Kidney (tissue), 13 donors: ENCODE measurements at regions not wholly inside any gene's neighbourhood (a gene's known extent, or its start where the extent isn't known, plus 50 kb on each side); places are given as distances from the start of the nearest gene placed in this dataset.

Source experiments
- DNase-seq, 5 donors: peaks; one replicate each; pipeline ENCODE4 v3.0.0-alpha.2; 2013 to 2020
- FAIRE-seq: peaks from 2 replicates; lab custom pipeline; 2012; peaks lifted over from hg19 to GRCh38; lab: Jason Lieb, UNC
- H3K27ac ChIP-seq, 2 donors: one replicate each; pipeline ENCODE4 v1.7.0; 2013; ENCODE audit warnings: low read depth in 2 of 2, low read length in 2 of 2, inconsistent platforms in 1 of 2
- H3K27me3 ChIP-seq: one replicate; pipeline ENCODE4 v1.7.1; 2013; ENCODE audit warnings: low read length, inconsistent platforms; ENCODE audit not compliant: control insufficient read depth, insufficient read depth
- H3K36me3 ChIP-seq, 3 donors: one replicate each; pipeline versions ENCODE4 v1.7.0 to v1.7.1; 2013; ENCODE audit warnings: low read length in 3 of 3, control low read depth in 1 of 3, inconsistent platforms in 1 of 3; ENCODE audit not compliant: insufficient read depth in 3 of 3, control insufficient read depth in 2 of 3
- H3K4me1 ChIP-seq, 3 donors: one replicate each; pipeline versions ENCODE4 v1.7.0 to v1.7.1; 2013; ENCODE audit warnings: low read length in 3 of 3, inconsistent platforms in 1 of 3, low read depth in 1 of 3; ENCODE audit not compliant: control insufficient read depth in 2 of 3, insufficient read depth in 2 of 3
- H3K4me3 ChIP-seq, 3 donors: one replicate each; pipeline versions ENCODE4 v1.7.0 to v1.8.1; 2013; ENCODE audit warnings: low read length in 3 of 3, control low read depth in 1 of 3, inconsistent platforms in 1 of 3
- H3K9ac ChIP-seq, 3 donors: one replicate each; pipeline versions ENCODE4 v1.7.0 to v1.7.1; 2013; ENCODE audit warnings: low read length in 3 of 3, control low read depth in 1 of 3, inconsistent platforms in 1 of 3
- H3K9me3 ChIP-seq, 3 donors: one replicate each; pipeline versions ENCODE4 v1.7.0 to v1.7.1; 2013; ENCODE audit warnings: low read length in 3 of 3, control low read depth in 1 of 3, inconsistent platforms in 1 of 3; ENCODE audit not compliant: control insufficient read depth in 2 of 3, insufficient read depth in 1 of 3
- intact Hi-C: fragments of 100-400 bp; cut with DNase I; formaldehyde crosslinking; loops from one replicate; pipeline ENCODE4 v1.11.1; 2022
- TF ChIP-seq, protein P1 (sequence below): IDR thresholded peaks from 3 replicates; pipeline ENCODE4 v1.5.1; 2012; ENCODE audit warnings: mild to moderate bottlenecking, moderate library complexity, borderline replicate concordance; ENCODE audit not compliant: insufficient read depth; ENCODE audit errors: extremely low read depth
- donor health status: control.
- donor health status: control.
- donor health status: control.
- donor health status: control.
- donor health status: control.
- donor health status: DM: yes; HTN: yes; CAD: no.
- donor health status: Normal renal cell carcinoma (clear cell type).

GRCh38 chr18:67268530-67268929 lies 248.0 kb downstream of the DSEL start:
- no peak overlapping the region for H3K4me3 ChIP-seq
- DNase-seq (no peak), FAIRE-seq (no peak)
- H3K27me3 ChIP-seq, result no peaks in the 10 kb centered on the region
- intact Hi-C loops, result no loop called here
- no peaks in the 10 kb centered on the region for H3K9me3 ChIP-seq
- no peaks in the 10 kb centered on the region for H3K36me3 ChIP-seq
- TF ChIP-seq, protein P1, sequence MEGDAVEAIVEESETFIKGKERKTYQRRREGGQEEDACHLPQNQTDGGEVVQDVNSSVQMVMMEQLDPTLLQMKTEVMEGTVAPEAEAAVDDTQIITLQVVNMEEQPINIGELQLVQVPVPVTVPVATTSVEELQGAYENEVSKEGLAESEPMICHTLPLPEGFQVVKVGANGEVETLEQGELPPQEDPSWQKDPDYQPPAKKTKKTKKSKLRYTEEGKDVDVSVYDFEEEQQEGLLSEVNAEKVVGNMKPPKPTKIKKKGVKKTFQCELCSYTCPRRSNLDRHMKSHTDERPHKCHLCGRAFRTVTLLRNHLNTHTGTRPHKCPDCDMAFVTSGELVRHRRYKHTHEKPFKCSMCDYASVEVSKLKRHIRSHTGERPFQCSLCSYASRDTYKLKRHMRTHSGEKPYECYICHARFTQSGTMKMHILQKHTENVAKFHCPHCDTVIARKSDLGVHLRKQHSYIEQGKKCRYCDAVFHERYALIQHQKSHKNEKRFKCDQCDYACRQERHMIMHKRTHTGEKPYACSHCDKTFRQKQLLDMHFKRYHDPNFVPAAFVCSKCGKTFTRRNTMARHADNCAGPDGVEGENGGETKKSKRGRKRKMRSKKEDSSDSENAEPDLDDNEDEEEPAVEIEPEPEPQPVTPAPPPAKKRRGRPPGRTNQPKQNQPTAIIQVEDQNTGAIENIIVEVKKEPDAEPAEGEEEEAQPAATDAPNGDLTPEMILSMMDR, result no peak
- no peaks in the 10 kb centered on the region for H3K4me1 ChIP-seq
- H3K27ac ChIP-seq, result no peak overlapping the region
- no peak overlapping the region for H3K9ac ChIP-seq

- FAIRE-seq, result no peak
- TF ChIP-seq, protein P1, result no peak
These were observed 250.0 kb downstream of the DSEL start for GRCh38 chr18:67266246-67267237.

DNA sequence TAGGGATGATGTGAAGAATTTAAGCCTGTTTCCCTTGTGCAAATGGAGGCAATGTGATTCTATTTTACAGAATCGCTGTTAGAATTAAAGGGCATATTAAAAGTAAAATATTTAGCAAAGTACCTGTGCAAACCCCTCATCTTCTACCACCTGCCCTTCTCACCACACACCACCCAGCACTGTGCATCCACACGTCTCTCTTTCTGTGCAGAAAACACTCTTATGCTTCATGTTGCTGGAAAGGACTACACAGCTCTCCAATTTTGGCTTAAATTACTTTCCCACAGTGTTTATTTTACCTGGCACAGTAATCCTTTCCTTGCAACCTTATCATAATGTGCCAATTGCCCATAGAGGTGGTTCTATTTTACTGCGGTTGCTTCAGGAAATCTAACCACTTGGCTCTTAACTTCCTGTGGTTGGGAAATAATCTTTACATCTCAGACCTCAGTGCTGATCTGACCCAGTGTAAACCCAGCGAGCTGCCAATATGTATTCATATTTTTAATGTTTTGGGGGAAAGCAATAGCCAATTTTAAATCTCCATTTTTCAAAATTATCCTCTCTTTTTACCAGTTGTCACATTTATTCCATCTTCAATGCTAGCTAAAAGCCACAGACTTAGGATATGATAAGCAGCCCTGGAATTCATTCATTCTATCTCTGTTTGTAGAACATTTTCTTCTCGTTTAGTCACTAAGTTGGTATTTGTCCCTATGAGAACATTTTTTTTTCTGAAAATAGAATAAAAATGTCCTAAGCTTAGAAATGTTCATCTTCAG lies 250.9 kb downstream of the DSEL start:
- FAIRE-seq, result no peak
- H3K9me3 ChIP-seq, result no peaks in the 10 kb centered on the region
- H3K4me1 ChIP-seq, result no peaks in the 10 kb centered on the region
- no peak overlapping the region for H3K4me3 ChIP-seq
- H3K27ac ChIP-seq, result no peak overlapping the region
- no peak overlapping the region for H3K9ac ChIP-seq
- no peak for DNase-seq
- TF ChIP-seq, protein P1, result no peak
- intact Hi-C loops, result no loop called here
- H3K27me3 ChIP-seq, result no peaks in the 10 kb centered on the region
- no peaks in the 10 kb centered on the region for H3K36me3 ChIP-seq

More at GRCh38 chr18:67266246-67267237, 250.0 kb downstream of the DSEL start:
- intact Hi-C loops, result no loop called here
- no peak overlapping the region for H3K27ac ChIP-seq
- no peak overlapping the region for H3K9ac ChIP-seq
- no peaks in the 10 kb centered on the region for H3K27me3 ChIP-seq
- no peak for DNase-seq
- no peaks in the 10 kb centered on the region for H3K36me3 ChIP-seq
- no peak overlapping the region for H3K4me3 ChIP-seq
- no peaks in the 10 kb centered on the region for H3K9me3 ChIP-seq
- no peaks in the 10 kb centered on the region for H3K4me1 ChIP-seq
